CD4-positive, CD25-positive, alpha-beta regulatory T cell (primary cell): ENCODE measurements at regions not wholly inside any gene's neighbourhood (a gene's known extent, or its start where the extent isn't known, plus 50 kb on each side); places are given as distances from the start of the nearest gene placed in this dataset.
A peak's percentile ranks its signal among the peaks of the same experiment; 100 is the strongest.

Experiments used
- ATAC-seq, 2 donors: fragments of 150-1000 bp; cut with Tn5 transposase; one replicate each; pipeline ENCODE4 v1.10.0; 2021; ENCODE audit warnings: low read depth in 2 of 2, moderate number of reproducible peaks in 2 of 2, moderate library complexity in 1 of 2
- DNase-seq, 3 donors: peaks; one replicate each; pipeline versions ENCODE4 v3.0.0 to v3.0.0-alpha.2; 2012 to 2022; ENCODE audit warnings: mixed read lengths in 1 of 3
- H3K27ac ChIP-seq: one replicate; pipeline ENCODE4 v1.7.0; 2013; ENCODE audit warnings: mild to moderate bottlenecking, low read length; ENCODE audit not compliant: insufficient read depth, poor library complexity, severe bottlenecking
- H3K27me3 ChIP-seq: one replicate; pipeline ENCODE4 v1.7.0; 2013; ENCODE audit warnings: low read length; ENCODE audit not compliant: control insufficient read depth, insufficient read depth
- H3K36me3 ChIP-seq: one replicate; pipeline ENCODE4 v1.7.0; 2013; ENCODE audit warnings: mild to moderate bottlenecking, low read length, moderate library complexity; ENCODE audit not compliant: control insufficient read depth, insufficient read depth
- H3K4me1 ChIP-seq: 2 replicates; pipeline ENCODE4 v1.7.0; 2013; ENCODE audit warnings: mild to moderate bottlenecking, low read length; ENCODE audit not compliant: insufficient read depth, control insufficient read depth, poor library complexity, severe bottlenecking
- H3K4me3 ChIP-seq: one replicate; pipeline ENCODE4 v1.7.0; 2013; ENCODE audit warnings: low read depth, mild to moderate bottlenecking, low read length, moderate library complexity
- H3K9me3 ChIP-seq, 2 experiments: 1 replicate in 1 of 2; 2 replicates in 1 of 2; pipeline ENCODE4 v1.7.0; 2013; ENCODE audit warnings: low read length in 2 of 2, mild to moderate bottlenecking in 1 of 2, moderate library complexity in 1 of 2; ENCODE audit not compliant: control insufficient read depth in 2 of 2
- H3K27ac Mint-ChIP-seq, 3 donors: one replicate each; pipeline ENCODE4 v1.8.0; 2020 to 2022; ENCODE audit warnings: mild to moderate bottlenecking in 3 of 3, mixed read lengths in 3 of 3, moderate library complexity in 2 of 3
- H3K27me3 Mint-ChIP-seq: one replicate; pipeline ENCODE4 v1.8.0; 2022; ENCODE audit warnings: mild to moderate bottlenecking, mixed read lengths
- H3K36me3 Mint-ChIP-seq: one replicate; pipeline ENCODE4 v1.8.0; 2020; ENCODE audit warnings: mixed read lengths
- H3K4me1 Mint-ChIP-seq, 4 donors: one replicate each; pipeline ENCODE4 v1.8.0; 2020 to 2022; ENCODE audit warnings: mixed read lengths in 4 of 4, mild to moderate bottlenecking in 1 of 4
- H3K4me3 Mint-ChIP-seq, 4 donors: one replicate each; pipeline ENCODE4 v1.8.0; 2020 to 2022; ENCODE audit warnings: mild to moderate bottlenecking in 4 of 4, mixed read lengths in 4 of 4, moderate library complexity in 3 of 4
- H3K9me3 Mint-ChIP-seq, 7 donors: one replicate each; pipeline ENCODE4 v1.8.0; 2020 to 2022; ENCODE audit warnings: mixed read lengths in 7 of 7, mild to moderate bottlenecking in 3 of 7, moderate library complexity in 2 of 7

- peaks cover 5% of the 10 kb centered on the region for H3K27me3 Mint-ChIP-seq
- Histone ChIP-seq H3K27ac (no peak overlapping the region), H3K4me1 (peaks cover 4% of the 10 kb centered on the region), H3K9me3 (peaks cover 3 to 7% of the 10 kb centered on the region in 2 experiments), H3K4me3 (no peak overlapping the region), H3K27me3 (no peaks in the 10 kb centered on the region), H3K36me3 (no peaks in the 10 kb centered on the region)
- H3K9me3 Mint-ChIP-seq, result peaks cover 0 to 9% (median 0%) of the 10 kb centered on the region in 7 donors
- no peak for ATAC-seq
- H3K4me3 Mint-ChIP-seq, result no peak overlapping the region
- H3K4me1 Mint-ChIP-seq, result peaks cover 6 to 19% (median 8%) of the 10 kb centered on the region in 4 donors
- DNase-seq, result no peak
- peaks cover 3% of the 10 kb centered on the region for H3K36me3 Mint-ChIP-seq
- H3K27ac Mint-ChIP-seq, result no peak overlapping the region
Observed at GRCh38 chr15:70428211-70428822, 330.6 kb upstream of the TLE3 start.

GRCh38 chr15:70427167-70428120 is 329.7 kb upstream of the TLE3 start:
- Histone ChIP-seq H3K36me3 (no peaks in the 10 kb centered on the region), H3K4me3 (no peak overlapping the region), H3K27me3 (no peaks in the 10 kb centered on the region), H3K27ac (no peak overlapping the region), H3K4me1 (peaks cover 4% of the 10 kb centered on the region), H3K9me3 (peaks cover 3 to 7% of the 10 kb centered on the region in 2 experiments)
- no peak overlapping the region for H3K4me3 Mint-ChIP-seq
- peaks cover 2 to 19% (median 8%) of the 10 kb centered on the region in 4 donors for H3K4me1 Mint-ChIP-seq
- DNase-seq (no peak), ATAC-seq (no peak)
- peaks cover 3% of the 10 kb centered on the region for H3K36me3 Mint-ChIP-seq
- peaks cover 5% of the 10 kb centered on the region for H3K27me3 Mint-ChIP-seq
- H3K27ac Mint-ChIP-seq, result no peak overlapping the region
- peaks cover 0 to 9% (median 0%) of the 10 kb centered on the region in 7 donors for H3K9me3 Mint-ChIP-seq

GRCh38 chr15:70426096-70426821 is 328.5 kb upstream of the TLE3 start:
- no peak overlapping the region for H3K27ac ChIP-seq
- H3K4me1 ChIP-seq, result peaks cover 4% of the 10 kb centered on the region
- Mint-ChIP-seq H3K4me1 (peaks cover 0 to 19% (median 8%) of the 10 kb centered on the region in 4 donors), H3K9me3 (peaks cover 0 to 9% (median 0%) of the 10 kb centered on the region in 7 donors), H3K36me3 (peaks cover 3% of the 10 kb centered on the region), H3K4me3 (no peak overlapping the region), H3K27ac (peak overlapping the region in 1 of 3 donors; percentile 50), H3K27me3 (peaks cover 5% of the 10 kb centered on the region)
- no peak overlapping the region for H3K4me3 ChIP-seq
- peaks cover 3 to 7% of the 10 kb centered on the region in 2 experiments for H3K9me3 ChIP-seq
- H3K36me3 ChIP-seq, result no peaks in the 10 kb centered on the region
- H3K27me3 ChIP-seq, result no peaks in the 10 kb centered on the region
- no peak for DNase-seq
- ATAC-seq, result no peak

GRCh38 chr15:70424937-70425411 is 327.3 kb upstream of the TLE3 start:
- peaks cover 0 to 9% (median 0%) of the 10 kb centered on the region in 7 donors for H3K9me3 Mint-ChIP-seq
- no peaks in the 10 kb centered on the region for H3K36me3 ChIP-seq
- H3K4me3 ChIP-seq, result no peak overlapping the region
- H3K27ac Mint-ChIP-seq, result no peak overlapping the region
- H3K27me3 Mint-ChIP-seq, result no peaks in the 10 kb centered on the region
- peaks cover 3% of the 10 kb centered on the region for H3K36me3 Mint-ChIP-seq
- DNase-seq, result peak in 1 of 3 donors; percentile 52
- no peak overlapping the region for H3K27ac ChIP-seq
- no peaks in the 10 kb centered on the region for H3K27me3 ChIP-seq
- H3K4me3 Mint-ChIP-seq, result peak overlapping the region in 1 of 4 donors; percentile 63
- peaks cover 4% of the 10 kb centered on the region for H3K4me1 ChIP-seq
- H3K9me3 ChIP-seq, result peaks cover 3 to 7% of the 10 kb centered on the region in 2 experiments
- peak; percentile 42 to 47 for ATAC-seq
- peaks cover 0 to 19% (median 8%) of the 10 kb centered on the region in 4 donors for H3K4me1 Mint-ChIP-seq

GRCh38 chr15:70423267-70423666 is 325.6 kb upstream of the TLE3 start:
- Histone ChIP-seq H3K27ac (no peak overlapping the region), H3K4me1 (peaks cover 4% of the 10 kb centered on the region), H3K9me3 (peaks cover 0 to under 1% of the 10 kb centered on the region in 2 experiments), H3K27me3 (no peaks in the 10 kb centered on the region), H3K4me3 (no peak overlapping the region), H3K36me3 (no peaks in the 10 kb centered on the region)
- H3K4me3 Mint-ChIP-seq, result no peak overlapping the region
- peaks cover 0 to 2% (median 0%) of the 10 kb centered on the region in 7 donors for H3K9me3 Mint-ChIP-seq
- H3K36me3 Mint-ChIP-seq, result no peaks in the 10 kb centered on the region
- ATAC-seq (no peak), DNase-seq (no peak)
- H3K27ac Mint-ChIP-seq, result no peak overlapping the region
- peaks cover 5% of the 10 kb centered on the region for H3K27me3 Mint-ChIP-seq
- peaks cover 0 to 19% (median 8%) of the 10 kb centered on the region in 4 donors for H3K4me1 Mint-ChIP-seq

DNA sequence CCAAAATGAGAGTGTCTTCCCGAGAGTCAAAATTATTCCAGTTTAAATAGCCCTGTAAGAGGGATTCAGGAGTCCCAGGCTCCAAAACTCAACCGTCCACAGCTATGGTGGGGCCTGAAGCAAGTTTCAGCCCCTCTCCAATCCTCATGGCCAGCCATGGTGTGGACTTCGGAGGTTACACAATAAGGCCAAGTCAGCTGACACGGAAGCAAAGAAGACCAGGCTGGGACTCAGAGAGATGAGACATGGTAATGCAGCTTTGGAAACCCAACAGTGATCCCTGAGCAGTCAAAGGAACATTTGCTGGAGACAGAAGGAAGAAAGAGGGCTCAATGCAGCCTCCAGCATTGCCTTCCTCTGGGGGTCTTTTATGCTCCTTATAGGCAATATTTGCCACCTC is 324.6 kb upstream of the TLE3 start:
- no peak overlapping the region for H3K4me3 ChIP-seq
- no peak for ATAC-seq
- peaks cover 4% of the 10 kb centered on the region for H3K4me1 ChIP-seq
- Mint-ChIP-seq H3K36me3 (no peaks in the 10 kb centered on the region), H3K4me3 (no peak overlapping the region), H3K27me3 (peaks cover 6% of the 10 kb centered on the region), H3K27ac (no peak overlapping the region), H3K9me3 (peaks cover 0 to 2% (median 0%) of the 10 kb centered on the region in 7 donors), H3K4me1 (peaks cover 0 to 19% (median 8%) of the 10 kb centered on the region in 4 donors)
- H3K36me3 ChIP-seq, result no peaks in the 10 kb centered on the region
- H3K27me3 ChIP-seq, result no peaks in the 10 kb centered on the region
- no peaks in the 10 kb centered on the region for H3K9me3 ChIP-seq
- H3K27ac ChIP-seq, result no peak overlapping the region
- DNase-seq, result no peak

DNA sequence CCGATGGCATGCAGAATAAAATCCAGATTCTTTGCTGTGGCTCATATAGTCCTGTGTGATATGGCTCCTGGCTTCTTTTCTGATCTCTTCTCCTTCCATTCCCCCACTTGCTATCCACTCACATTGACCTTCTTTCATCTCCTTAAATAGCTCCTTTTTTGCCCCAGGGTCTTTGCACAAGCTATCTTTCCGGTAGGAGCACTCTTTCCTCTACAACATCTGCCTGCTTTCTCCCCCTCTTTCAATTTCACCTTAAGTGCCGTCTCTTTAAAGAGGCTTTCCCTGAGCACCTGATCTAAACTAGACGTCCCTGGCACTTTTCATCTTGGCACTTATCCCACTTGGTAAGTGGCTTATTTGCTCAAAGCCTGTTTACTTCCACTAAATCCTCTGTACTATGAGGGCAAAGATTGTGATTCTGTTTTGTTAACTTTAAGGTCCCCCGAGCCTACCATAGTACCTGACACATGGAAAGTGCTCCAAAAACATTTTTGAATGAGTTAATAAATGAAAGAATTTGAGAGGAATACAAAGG is 323.3 kb upstream of the TLE3 start:
- Histone ChIP-seq H3K27me3 (no peaks in the 10 kb centered on the region), H3K9me3 (no peaks in the 10 kb centered on the region), H3K27ac (no peak overlapping the region), H3K4me1 (peaks cover 4% of the 10 kb centered on the region), H3K4me3 (no peak overlapping the region), H3K36me3 (no peaks in the 10 kb centered on the region)
- H3K4me3 Mint-ChIP-seq, result no peak overlapping the region
- H3K9me3 Mint-ChIP-seq, result peaks cover 0 to 2% (median 0%) of the 10 kb centered on the region in 7 donors
- H3K36me3 Mint-ChIP-seq, result no peaks in the 10 kb centered on the region
- DNase-seq, result no peak
- peaks cover 0 to 19% (median 8%) of the 10 kb centered on the region in 4 donors for H3K4me1 Mint-ChIP-seq
- no peak overlapping the region for H3K27ac Mint-ChIP-seq
- H3K27me3 Mint-ChIP-seq, result peaks cover 8% of the 10 kb centered on the region
- no peak for ATAC-seq
